Ovary (tissue), 7 donors: ENCODE measurements at regions not wholly inside any gene's neighbourhood (a gene's known extent, or its start where the extent isn't known, plus 50 kb on each side); places are given as distances from the start of the nearest gene placed in this dataset.
"Not testable (repeated sequence)": the region's sequence is repeated elsewhere in the genome, so short reads cannot be mapped to it uniquely, and the experiment has no call there.

ENCODE experiments used
- DNase-seq, 5 donors: peaks; one replicate each; pipeline ENCODE4 v3.0.0-alpha.2; 2019 to 2020
- H3K27ac ChIP-seq, 2 donors: fragments of 200-600 bp; one replicate each; pipeline versions ENCODE4 v1.5.1 to v1.8.0; 2019 to 2022
- H3K27me3 ChIP-seq: fragments of 200-600 bp; one replicate; pipeline ENCODE4 v1.8.0; 2022
- H3K36me3 ChIP-seq: fragments of 200-600 bp; sonication (generic); one replicate; pipeline ENCODE4 v1.5.1; 2019
- H3K4me1 ChIP-seq: one replicate; pipeline ENCODE4 v1.8.1; 2013; ENCODE audit warnings: mild to moderate bottlenecking, moderate library complexity; ENCODE audit not compliant: insufficient read depth
- H3K4me3 ChIP-seq: fragments of 200-600 bp; sonication (generic); one replicate; pipeline ENCODE4 v1.5.1; 2017
- H3K9me3 ChIP-seq, 2 donors: fragments of 200-600 bp in 1 of 2; sonication (generic) in 1 of 2; one replicate each; pipeline versions ENCODE4 v1.5.1 to v1.8.1; 2013 to 2019; ENCODE audit warnings: mild to moderate bottlenecking in 1 of 2, moderate library complexity in 1 of 2
- CTCF ChIP-seq, 3 donors: fragments of 450-650 bp in 2 of 3; fragments of 200-600 bp in 1 of 3; IDR thresholded peaks; one replicate each; pipeline versions ENCODE4 v1.5.1 to v1.8.0; 2016 to 2022; ENCODE audit warnings: antibody characterized with exemption in 3 of 3, mild to moderate bottlenecking in 1 of 3
- EP300 ChIP-seq: sonication (generic); formaldehyde crosslinking; IDR thresholded peaks from one replicate; pipeline ENCODE4 v1.6.1; 2017; ENCODE audit warnings: antibody characterized with exemption
- POLR2A ChIP-seq: fragments of 450-650 bp; IDR thresholded peaks from one replicate; pipeline ENCODE4 v1.6.1; 2017; ENCODE audit warnings: antibody characterized with exemption, mild to moderate bottlenecking, moderate library complexity
- WGBS, 3 donors: extraction: QIAGEN DNeasy Blood & Tissue Kit in 1 of 3; methylation state at CpG; one replicate each; pipeline versions ENCODE4 v1.1.5 to v1.1.7; 2013 to 2017; 5-methylcytosine and 5-hydroxymethylcytosine counted together
- intact Hi-C, 4 donors: fragments of 100-400 bp; cut with DNase I; formaldehyde crosslinking; loops; one replicate each; pipeline versions ENCODE4 v1.11.0 to v1.15.1; 2022 to 2023
- donor health status: DM: no; HTN: no; CAD: no; lungs with moderate emphysema.
- donor health status: DM: no; HTN: no; CAD: no.
- donor health status: Bipolar disorder and iron deficiency.
- donor health status: DM: no; HTN: no; CAD: no.
- donor health status: DM: yes; HTN: yes; CAD: no.

DNA sequence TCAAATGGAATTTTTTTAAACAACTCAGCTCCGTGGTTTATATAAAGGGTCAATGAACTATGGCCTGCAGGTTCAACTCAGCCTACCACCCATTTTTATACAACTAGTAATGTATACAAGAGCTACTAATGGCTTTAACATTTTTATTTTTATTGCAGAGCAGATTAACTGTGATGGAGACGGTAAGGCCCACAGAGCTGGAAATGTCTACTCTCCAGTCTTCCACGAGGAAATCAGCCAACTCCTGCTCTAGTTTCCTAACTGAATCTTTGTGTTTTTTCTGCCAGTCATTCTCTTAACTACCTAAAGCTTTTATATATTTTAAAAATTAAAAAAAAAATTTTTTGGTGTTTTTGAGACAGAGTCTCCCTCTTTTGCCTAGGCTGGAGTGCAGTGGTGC lies 385.1 kb upstream of the MAF start:
- H3K9me3 ChIP-seq, result no peaks in the 10 kb centered on the region
- no peak overlapping the region for H3K27ac ChIP-seq
- no peaks in the 10 kb centered on the region for H3K27me3 ChIP-seq
- 77 to 85% (median 83%) methylated on average over 3 of the region's 3 CpGs for WGBS, 3 donors
- TF ChIP-seq POLR2A (no peak), EP300 (no peak), CTCF (IDR thresholded peaks at IDR 0.05) (no peak)
- intact Hi-C loops, result no loop called here
- no peak for DNase-seq
- H3K4me1 ChIP-seq, result no peaks in the 10 kb centered on the region
- H3K36me3 ChIP-seq, result no peaks in the 10 kb centered on the region
- no peak overlapping the region for H3K4me3 ChIP-seq

GRCh38 chr16:79984149-79984548 lies 383.6 kb upstream of the MAF start:
- H3K9me3 ChIP-seq, H3K4me3 ChIP-seq, intact Hi-C loops, H3K36me3 ChIP-seq, H3K27ac ChIP-seq, DNase-seq, H3K4me1 ChIP-seq, H3K27me3 ChIP-seq: not testable (repeated sequence)
- 95 to 97% (median 95%) methylated on average over 6 of the region's 6 CpGs for WGBS, 3 donors

- intact Hi-C loops, result no loop called here
- no peak for DNase-seq
- Histone ChIP-seq H3K27ac (no peak overlapping the region), H3K36me3 (no peaks in the 10 kb centered on the region), H3K4me1 (no peaks in the 10 kb centered on the region), H3K27me3 (no peaks in the 10 kb centered on the region), H3K4me3 (no peak overlapping the region), H3K9me3 (no peaks in the 10 kb centered on the region)
- TF ChIP-seq EP300 (no peak), POLR2A (no peak), CTCF (IDR thresholded peaks at IDR 0.05) (no peak)
- whole genome bisulfite sequencing, 3 donors, result 52 to 55% (median 55%) methylated on average over 2 of the region's 2 CpGs
These were observed 382.3 kb upstream of the MAF start for GRCh38 chr16:79982862-79983261.

DNA sequence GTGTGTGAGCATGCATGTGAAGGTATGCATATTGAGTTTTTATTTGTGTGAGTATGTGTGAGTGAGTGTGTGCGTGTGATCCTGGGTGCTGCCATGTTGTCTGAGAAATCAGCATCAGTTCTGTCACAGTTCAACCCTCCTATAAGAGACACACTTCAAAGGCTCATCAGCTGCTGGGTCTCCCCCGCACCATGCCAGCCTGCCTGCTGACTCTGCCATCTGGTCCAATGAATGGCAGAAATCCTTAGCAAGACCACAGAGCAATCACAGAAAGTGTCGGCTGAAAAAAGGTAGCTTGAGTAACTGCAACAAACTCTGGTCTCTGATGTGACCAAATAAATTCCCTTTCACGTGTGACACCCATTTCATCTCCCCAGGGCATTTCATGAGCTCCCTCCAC lies 381.8 kb upstream of the MAF start:
- DNase-seq, result no peak
- no peaks in the 10 kb centered on the region for H3K27me3 ChIP-seq
- H3K27ac ChIP-seq, result no peak overlapping the region

DNA sequence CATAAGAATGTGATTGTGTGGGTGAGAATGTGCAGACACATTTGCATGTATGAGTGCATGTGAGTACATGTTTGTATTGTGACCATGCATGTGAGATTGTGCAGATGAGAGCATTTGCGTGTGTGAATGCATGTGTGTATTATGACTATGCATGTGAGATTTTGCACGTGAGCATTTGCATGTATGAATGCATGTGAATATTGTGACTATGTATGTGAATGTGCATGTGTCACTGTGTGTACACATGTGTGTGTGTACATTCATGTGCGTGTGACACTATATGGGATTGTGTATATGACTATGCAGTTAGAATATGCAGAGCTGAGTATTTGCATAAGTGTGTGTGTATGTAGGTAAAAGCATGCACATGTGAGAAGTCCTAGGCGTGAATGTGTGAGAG lies 381.3 kb upstream of the MAF start:
- no peak overlapping the region for H3K27ac ChIP-seq
- H3K9me3 ChIP-seq, result no peaks in the 10 kb centered on the region
- H3K36me3 ChIP-seq, result no peaks in the 10 kb centered on the region
- 91 to 95% (median 93%) methylated on average over 4 of the region's 4 CpGs for WGBS, 3 donors
- H3K4me1 ChIP-seq, result no peaks in the 10 kb centered on the region
- intact Hi-C loops, result no loop called here
- no peak overlapping the region for H3K4me3 ChIP-seq
- TF ChIP-seq EP300 (no peak), CTCF (IDR thresholded peaks at IDR 0.05) (no peak), POLR2A (no peak)
- no peaks in the 10 kb centered on the region for H3K27me3 ChIP-seq
- no peak for DNase-seq

More for the DNA sequence above, 381.8 kb upstream of the MAF start:
- WGBS, 3 donors, result 80 to 85% (median 84%) methylated on average over 4 of the region's 4 CpGs
- intact Hi-C loops, result no loop called here
- Histone ChIP-seq H3K4me1 (no peaks in the 10 kb centered on the region), H3K9me3 (no peaks in the 10 kb centered on the region), H3K4me3 (no peak overlapping the region), H3K36me3 (no peaks in the 10 kb centered on the region)
- TF ChIP-seq CTCF (IDR thresholded peaks at IDR 0.05) (no peak), POLR2A (no peak)
